H9 (cell line): ENCODE measurements at regions not wholly inside any gene's neighbourhood (a gene's known extent, or its start where the extent isn't known, plus 50 kb on each side); places are given as distances from the start of the nearest gene placed in this dataset.
"Not testable (repeated sequence)": the region's sequence is repeated elsewhere in the genome, so short reads cannot be mapped to it uniquely, and the experiment has no call there.

Experiments used
- DNase-seq: peaks from one replicate; pipeline ENCODE4 v3.0.0-alpha.2; 2017
- H2AFZ ChIP-seq: one replicate; pipeline ENCODE4 v1.6.1; 2013; ENCODE audit warnings: mild to moderate bottlenecking, low read length, control low read depth, moderate library complexity
- H2AK5ac ChIP-seq: 2 replicates; pipeline ENCODE4 v1.6.1; 2013; ENCODE audit warnings: low read length, control low read depth, mixed read lengths; ENCODE audit not compliant: insufficient read length
- H2BK120ac ChIP-seq: one replicate; pipeline ENCODE4 v1.6.1; 2013; ENCODE audit warnings: low read depth, mild to moderate bottlenecking, low read length, control low read depth, inconsistent platforms; ENCODE audit not compliant: poor library complexity, severe bottlenecking
- H2BK12ac ChIP-seq: 2 replicates; pipeline ENCODE4 v1.6.1; 2013; ENCODE audit warnings: low read length, control low read depth, mixed read lengths, low read depth; ENCODE audit not compliant: insufficient read length
- H2BK15ac ChIP-seq: 2 replicates; pipeline ENCODE4 v1.6.1; 2013; ENCODE audit warnings: low read depth, low read length, control low read depth
- H2BK20ac ChIP-seq: one replicate; pipeline ENCODE4 v1.6.1; 2013; ENCODE audit warnings: low read depth, mild to moderate bottlenecking, low read length, control low read depth, inconsistent platforms; ENCODE audit not compliant: poor library complexity, severe bottlenecking
- H2BK5ac ChIP-seq: 2 replicates; pipeline ENCODE4 v1.6.1; 2013; ENCODE audit warnings: low read length, control low read depth, mixed read lengths; ENCODE audit not compliant: insufficient read length
- H3K14ac ChIP-seq: 2 replicates; pipeline ENCODE4 v1.6.1; 2013; ENCODE audit warnings: low read length, control low read depth; ENCODE audit not compliant: insufficient read depth
- H3K18ac ChIP-seq: 2 replicates; pipeline ENCODE4 v1.6.1; 2013; ENCODE audit warnings: low read depth, mild to moderate bottlenecking, mixed read lengths, low read length, control low read depth; ENCODE audit not compliant: insufficient read length
- H3K23ac ChIP-seq: 2 replicates; pipeline ENCODE4 v1.6.1; 2013; ENCODE audit warnings: low read length, control low read depth, mixed read lengths, low read depth; ENCODE audit not compliant: insufficient read length
- H3K23me2 ChIP-seq: 2 replicates; pipeline ENCODE4 v1.6.1; 2013; ENCODE audit warnings: low read depth, mild to moderate bottlenecking, mixed read lengths, low read length, control low read depth; ENCODE audit not compliant: insufficient read length, poor library complexity, severe bottlenecking
- H3K27ac ChIP-seq: 2 replicates; pipeline ENCODE4 v1.5.1; 2013; ENCODE audit warnings: low read length, control low read depth, mixed read lengths, low read depth; ENCODE audit not compliant: insufficient read length
- H3K27me3 ChIP-seq: 2 replicates; pipeline ENCODE4 v1.6.1; 2013; ENCODE audit warnings: low read length, control low read depth, inconsistent platforms; ENCODE audit not compliant: insufficient read depth
- H3K4ac ChIP-seq: 2 replicates; pipeline ENCODE4 v1.6.1; 2013; ENCODE audit warnings: low read depth, mild to moderate bottlenecking, control low read depth, inconsistent platforms, low read length, moderate library complexity
- H3K4me1 ChIP-seq: 2 replicates; pipeline ENCODE4 v1.6.1; 2013; ENCODE audit warnings: low read length, control low read depth, inconsistent platforms; ENCODE audit not compliant: insufficient read depth
- H3K4me2 ChIP-seq: 2 replicates; pipeline ENCODE4 v1.6.1; 2013; ENCODE audit warnings: low read length, control low read depth, mixed read lengths; ENCODE audit not compliant: insufficient read length, insufficient read depth
- H3K56ac ChIP-seq: 2 replicates; pipeline ENCODE4 v1.6.1; 2013; ENCODE audit warnings: low read depth, mild to moderate bottlenecking, mixed read lengths, low read length, control low read depth; ENCODE audit not compliant: insufficient read length
- H3K79me1 ChIP-seq: 2 replicates; pipeline ENCODE4 v1.6.1; 2013; ENCODE audit warnings: low read depth, mild to moderate bottlenecking, moderate library complexity, low read length, control low read depth, inconsistent platforms; ENCODE audit not compliant: insufficient read depth, poor library complexity, severe bottlenecking
- H3K79me2 ChIP-seq: 2 replicates; pipeline ENCODE4 v1.6.1; 2013; ENCODE audit warnings: low read length, control low read depth, inconsistent platforms; ENCODE audit not compliant: insufficient read depth
- H3K9ac ChIP-seq: 2 replicates; pipeline ENCODE4 v1.6.1; 2013; ENCODE audit warnings: low read length, control low read depth, mixed read lengths; ENCODE audit not compliant: insufficient read length; ENCODE audit errors: extremely low read depth
- H3K9me3 ChIP-seq: one replicate; pipeline ENCODE4 v1.6.1; 2013; ENCODE audit warnings: low read depth, low read length, inconsistent platforms; ENCODE audit not compliant: control insufficient read depth
- H3T11ph ChIP-seq: one replicate; pipeline ENCODE4 v1.6.1; 2013; ENCODE audit warnings: mild to moderate bottlenecking, low read length, control low read depth, inconsistent platforms
- H4K20me1 ChIP-seq: one replicate; pipeline ENCODE4 v1.6.1; 2013; ENCODE audit not compliant: control insufficient read depth, insufficient read length, insufficient read depth
- H4K5ac ChIP-seq: 2 replicates; pipeline ENCODE4 v1.6.1; 2013; ENCODE audit warnings: low read depth, mild to moderate bottlenecking, mixed read lengths, low read length, control low read depth; ENCODE audit not compliant: insufficient read length
- H4K8ac ChIP-seq: replicated peaks from 2 replicates; pipeline ENCODE4 v1.6.1; 2013; ENCODE audit warnings: low read length, control low read depth, mixed read lengths, low read depth; ENCODE audit not compliant: insufficient read length
- H4K91ac ChIP-seq: 2 replicates; pipeline ENCODE4 v1.6.1; 2013; ENCODE audit warnings: low read depth, mild to moderate bottlenecking, moderate library complexity, mixed read lengths, low read length, control low read depth; ENCODE audit not compliant: insufficient read length
- H3K27ac Mint-ChIP-seq, 3 experiments: 2 replicates in 2 of 3; 3 replicates in 1 of 3; pipeline ENCODE4 v1.8.0; 2020 to 2021; ENCODE audit warnings: mixed read lengths in 3 of 3, mild to moderate bottlenecking in 1 of 3, moderate library complexity in 1 of 3
- H3K27me3 Mint-ChIP-seq: 2 replicates; pipeline ENCODE4 v1.8.0; 2021; ENCODE audit warnings: low read depth, mild to moderate bottlenecking, moderate library complexity, mixed read lengths
- H3K36me3 Mint-ChIP-seq, 3 experiments: 2 replicates in 2 of 3; 3 replicates in 1 of 3; pipeline ENCODE4 v1.8.0; 2020 to 2021; ENCODE audit warnings: low read depth in 3 of 3, mixed read lengths in 3 of 3; ENCODE audit not compliant: insufficient read depth in 1 of 3
- H3K4me1 Mint-ChIP-seq, 2 experiments: 2 replicates each; pipeline ENCODE4 v1.8.0; 2020; ENCODE audit warnings: mixed read lengths in 2 of 2
- H3K4me3 Mint-ChIP-seq, 2 experiments: 2 replicates in 1 of 2; 3 replicates in 1 of 2; pipeline ENCODE4 v1.8.0; 2020 to 2021; ENCODE audit warnings: mild to moderate bottlenecking in 2 of 2, mixed read lengths in 2 of 2, moderate library complexity in 1 of 2
- H3K9me3 Mint-ChIP-seq, 2 experiments: 2 replicates in 1 of 2; 3 replicates in 1 of 2; pipeline ENCODE4 v1.8.0; 2020; ENCODE audit warnings: mild to moderate bottlenecking in 2 of 2, mixed read lengths in 2 of 2, moderate library complexity in 1 of 2
- WGBS: extraction: QIAGEN DNeasy Blood & Tissue Kit; methylation state at CpG from one replicate; pipeline ENCODE4 v1.1.7; 2013; ENCODE audit warnings: missing lambda C conversion rate, low lambda C conversion rate, mixed read lengths; ENCODE audit not compliant: insufficient read length; ENCODE audit errors: extremely low coverage; 5-methylcytosine and 5-hydroxymethylcytosine counted together
- TF ChIP-seq, protein P1 (sequence below): fragments of 200-600 bp; sonication (generic); conservative IDR thresholded peaks from 3 replicates; pipeline ENCODE4 v1.8.0; 2021; ENCODE audit warnings: antibody characterized with exemption, mild to moderate bottlenecking

DNA sequence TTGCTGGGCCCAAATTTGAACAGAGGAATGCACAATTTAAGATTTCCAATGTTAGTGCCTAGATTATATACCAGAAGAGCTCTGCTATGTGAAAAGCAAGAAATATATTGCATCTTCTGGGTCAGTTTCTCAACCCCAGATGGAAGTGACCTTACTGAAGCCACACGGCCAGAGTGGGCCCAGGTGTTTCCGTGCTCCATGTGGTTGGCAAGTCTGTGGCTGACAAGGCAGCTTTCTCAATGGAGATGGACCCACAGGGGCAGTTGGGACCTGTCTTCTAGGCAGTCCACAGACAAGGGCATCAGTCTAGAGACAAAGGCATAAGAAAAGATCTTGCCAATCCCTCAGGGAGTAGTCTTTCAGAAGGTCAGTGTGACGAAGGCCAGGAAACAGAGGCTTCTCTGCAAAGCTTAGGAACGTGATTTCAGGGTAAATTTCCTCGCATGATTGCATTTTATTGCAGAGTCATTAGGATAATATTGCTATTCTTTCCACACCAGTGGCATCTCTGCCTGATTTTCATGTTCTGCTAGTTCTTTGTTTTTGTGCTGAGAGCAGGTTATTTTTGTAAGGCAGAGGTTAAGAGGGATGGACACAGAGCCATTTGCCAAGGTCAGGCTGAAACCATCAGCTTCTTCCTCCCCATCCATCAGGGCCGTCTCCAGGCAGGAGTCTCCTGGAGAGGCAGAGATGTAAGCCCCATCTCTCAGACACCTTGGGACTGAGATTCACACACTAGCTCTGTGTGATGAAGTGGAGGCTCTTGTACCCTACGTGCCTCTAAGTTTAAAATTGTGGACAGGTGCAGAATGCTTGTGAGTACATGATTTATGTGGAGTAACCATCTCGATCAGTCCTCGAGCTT lies 202.1 kb downstream of the ANKRD30B start:
- Histone ChIP-seq H2BK15ac (no peak overlapping the region), H3K56ac (no peak overlapping the region), H2AFZ (no peak overlapping the region), H3K4me1 (no peaks in the 10 kb centered on the region), H3K9ac (no peak overlapping the region), H2BK5ac (no peak overlapping the region), H4K91ac (no peak overlapping the region), H3K4me2 (no peak overlapping the region), H4K5ac (no peak overlapping the region), H3K79me1 (no peaks in the 10 kb centered on the region), H2BK12ac (no peak overlapping the region), H3K9me3 (peaks cover 66% of the 10 kb centered on the region), H2AK5ac (no peak overlapping the region), H3T11ph (no peak overlapping the region), H3K18ac (no peak overlapping the region), H3K79me2 (no peaks in the 10 kb centered on the region), H3K23me2 (no peaks in the 10 kb centered on the region), H3K27ac (no peak overlapping the region), H3K4ac (no peak overlapping the region), H2BK120ac (no peak overlapping the region), H3K14ac (no peak overlapping the region), H4K8ac (no peak overlapping the region), H4K20me1 (no peaks in the 10 kb centered on the region), H3K27me3 (no peaks in the 10 kb centered on the region), H3K23ac (no peak overlapping the region), H2BK20ac (no peak overlapping the region)
- Mint-ChIP-seq H3K27ac (no peak overlapping the region), H3K4me1 (no peaks in the 10 kb centered on the region), H3K36me3 (peaks cover 5 to 16% (median 9%) of the 10 kb centered on the region in 3 experiments; a peak in 6 of 7 replicates), H3K4me3 (no peak overlapping the region), H3K9me3 (peaks cover 86 to 89% of the 10 kb centered on the region in 2 experiments), H3K27me3 (no peaks in the 10 kb centered on the region; the same call in 1 of the 2 replicates)
- TF ChIP-seq, protein P1, sequence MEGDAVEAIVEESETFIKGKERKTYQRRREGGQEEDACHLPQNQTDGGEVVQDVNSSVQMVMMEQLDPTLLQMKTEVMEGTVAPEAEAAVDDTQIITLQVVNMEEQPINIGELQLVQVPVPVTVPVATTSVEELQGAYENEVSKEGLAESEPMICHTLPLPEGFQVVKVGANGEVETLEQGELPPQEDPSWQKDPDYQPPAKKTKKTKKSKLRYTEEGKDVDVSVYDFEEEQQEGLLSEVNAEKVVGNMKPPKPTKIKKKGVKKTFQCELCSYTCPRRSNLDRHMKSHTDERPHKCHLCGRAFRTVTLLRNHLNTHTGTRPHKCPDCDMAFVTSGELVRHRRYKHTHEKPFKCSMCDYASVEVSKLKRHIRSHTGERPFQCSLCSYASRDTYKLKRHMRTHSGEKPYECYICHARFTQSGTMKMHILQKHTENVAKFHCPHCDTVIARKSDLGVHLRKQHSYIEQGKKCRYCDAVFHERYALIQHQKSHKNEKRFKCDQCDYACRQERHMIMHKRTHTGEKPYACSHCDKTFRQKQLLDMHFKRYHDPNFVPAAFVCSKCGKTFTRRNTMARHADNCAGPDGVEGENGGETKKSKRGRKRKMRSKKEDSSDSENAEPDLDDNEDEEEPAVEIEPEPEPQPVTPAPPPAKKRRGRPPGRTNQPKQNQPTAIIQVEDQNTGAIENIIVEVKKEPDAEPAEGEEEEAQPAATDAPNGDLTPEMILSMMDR = no peak
- DNase-seq = no peak
- WGBS = no CpG with 5 or more reads among the region's 9 CpGs

DNA sequence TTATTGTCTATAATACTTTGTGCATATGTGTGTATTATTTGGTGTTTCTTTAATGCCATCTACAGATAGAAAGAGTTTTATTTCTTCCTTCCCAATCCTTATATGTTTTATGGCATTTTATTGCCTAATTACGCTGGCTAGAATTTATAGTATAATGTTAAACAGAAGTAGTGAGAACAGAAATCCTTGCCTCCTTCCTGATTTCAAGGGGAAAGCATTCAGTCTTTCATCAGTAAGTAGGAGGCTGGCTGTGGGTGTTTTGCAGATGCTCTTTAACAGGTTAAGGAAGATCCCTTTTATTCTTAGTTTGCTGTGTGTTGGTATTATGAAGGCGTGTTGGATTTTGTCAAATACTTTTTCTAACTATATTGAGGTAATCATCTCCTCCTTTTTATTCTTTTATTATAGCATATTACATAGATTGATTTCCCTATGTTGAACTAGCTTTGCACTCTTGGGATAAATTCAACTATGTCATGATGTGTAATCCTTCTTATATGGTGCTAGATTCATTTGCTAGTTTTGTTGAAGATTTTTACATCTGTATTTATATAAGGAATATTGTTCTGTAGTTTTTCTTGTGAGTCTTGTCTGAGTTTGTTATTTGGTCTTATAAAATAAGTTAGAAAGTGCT lies 204.6 kb downstream of the ANKRD30B start:
- not testable (repeated sequence) for H2BK5ac ChIP-seq, H3K4ac ChIP-seq, H3K14ac ChIP-seq, H3K56ac ChIP-seq, H2BK12ac ChIP-seq, H3K9ac ChIP-seq, H3K23ac ChIP-seq, H3K79me2 ChIP-seq, H3K79me1 ChIP-seq, H3K18ac ChIP-seq, H4K5ac ChIP-seq, H3T11ph ChIP-seq, H2AK5ac ChIP-seq, H2BK120ac ChIP-seq, DNase-seq, H2AFZ ChIP-seq, H4K91ac ChIP-seq, H2BK20ac ChIP-seq, H3K27me3 ChIP-seq, H3K27me3 Mint-ChIP-seq, H3K4me2 ChIP-seq, H3K27ac ChIP-seq, H3K4me1 Mint-ChIP-seq, H2BK15ac ChIP-seq, H3K4me1 ChIP-seq, H3K4me3 Mint-ChIP-seq, H3K27ac Mint-ChIP-seq, H4K20me1 ChIP-seq, H3K23me2 ChIP-seq, H4K8ac ChIP-seq
- no CpG with 5 or more reads among the region's 2 CpGs for WGBS
- peaks cover 5 to 17% (median 9%) of the 10 kb centered on the region in 3 experiments; a peak in 6 of 7 replicates for H3K36me3 Mint-ChIP-seq
- peaks cover 50% of the 10 kb centered on the region for H3K9me3 ChIP-seq
- H3K9me3 Mint-ChIP-seq = peaks cover 66 to 85% of the 10 kb centered on the region in 2 experiments
